Endothelial cell of umbilical vein (primary cell): ENCODE measurements at regions not wholly inside any gene's neighbourhood (a gene's known extent, or its start where the extent isn't known, plus 50 kb on each side); places are given as distances from the start of the nearest gene placed in this dataset.

Source experiments
- BruUV-seq: library from RNA; stranded (reverse); fragments of 400-500 nt; replicated peaks from 2 replicates; lab custom pipeline; 2021; lab: Mats Ljungman, UMichigan
- CTCF ChIA-PET: fragments of 300-600, 350-600 bp; sonication (Branson Sonifier 250); formaldehyde crosslinking; loops from one replicate; lab custom pipeline; 2021; ENCODE audit warnings: antibody characterized with exemption, inconsistent platforms; lab: Charles Lee
- POLR2A ChIA-PET: fragments of 300-600, 350-600 bp; sonication (Branson Sonifier 250); formaldehyde crosslinking; loops from one replicate; lab custom pipeline; 2021; ENCODE audit warnings: antibody characterized with exemption, inconsistent platforms; lab: Charles Lee
- DNase-seq: peaks from one replicate; pipeline ENCODE4 v3.0.0-alpha.2; 2011; ENCODE audit warnings: low read depth, low spot score
- FAIRE-seq: peaks from 2 replicates; lab custom pipeline; 2011; peaks lifted over from hg19 to GRCh38; lab: Jason Lieb, UNC
- H2AFZ ChIP-seq: 2 replicates; pipeline ENCODE4 v1.6.0; 2012; ENCODE audit warnings: low read depth, low read length, control low read depth, inconsistent platforms
- H3K27ac ChIP-seq: 2 replicates; pipeline ENCODE4 v1.5.1; 2011; ENCODE audit warnings: low read depth, mild to moderate bottlenecking, control low read depth, low read length, moderate library complexity; ENCODE audit not compliant: insufficient read depth
- H3K27me3 ChIP-seq, 2 experiments: 2 replicates each; pipeline versions ENCODE4 v1.6.0 to v1.6.1; 2011; ENCODE audit warnings: low read length in 2 of 2, mixed read lengths in 1 of 2; ENCODE audit not compliant: control insufficient read depth in 2 of 2, insufficient read depth in 2 of 2
- H3K36me3 ChIP-seq, 2 experiments: 2 replicates in 1 of 2; 3 replicates in 1 of 2; pipeline ENCODE4 v1.5.1; 2011; ENCODE audit warnings: low read length in 2 of 2, mild to moderate bottlenecking in 1 of 2, moderate library complexity in 1 of 2; ENCODE audit not compliant: control insufficient read depth in 2 of 2, insufficient read depth in 2 of 2; ENCODE audit errors: extremely low read depth in 1 of 2
- H3K4me1 ChIP-seq: 3 replicates; pipeline ENCODE4 v1.5.1; 2011; ENCODE audit warnings: mild to moderate bottlenecking, low read length; ENCODE audit not compliant: control insufficient read depth, insufficient read depth; ENCODE audit errors: extremely low read depth
- H3K4me2 ChIP-seq: 2 replicates; pipeline ENCODE4 v1.6.1; 2011; ENCODE audit warnings: low read length, control low read depth, mixed read lengths; ENCODE audit not compliant: insufficient read depth
- H3K4me3 ChIP-seq, 3 experiments: fragments of 200-600 bp in 1 of 3; sonication (generic), shearing (Covaris generic) in 1 of 3; replicated peaks in 1 of 3; 2 replicates each; pipeline ENCODE4 v1.5.1; 2011 to 2016; ENCODE audit warnings: control low read depth in 3 of 3, low read length in 3 of 3, mild to moderate bottlenecking in 2 of 3, inconsistent platforms in 1 of 3, low read depth in 1 of 3, moderate library complexity in 1 of 3; ENCODE audit not compliant: insufficient read depth in 1 of 3
- H3K79me2 ChIP-seq: 2 replicates; pipeline ENCODE4 v1.6.0; 2012; ENCODE audit warnings: low read length, inconsistent platforms; ENCODE audit not compliant: control insufficient read depth, insufficient read depth
- H3K9ac ChIP-seq: replicated peaks from 2 replicates; pipeline ENCODE3; 2011; ENCODE audit warnings: low read length, control low read depth; ENCODE audit not compliant: insufficient read depth; ENCODE audit errors: extremely low read depth
- H3K9me1 ChIP-seq: replicated peaks from 3 replicates; pipeline ENCODE4 v1.6.0; 2011; ENCODE audit warnings: mild to moderate bottlenecking, low read length; ENCODE audit not compliant: control insufficient read depth, insufficient read depth; ENCODE audit errors: extremely low read depth
- H3K9me3 ChIP-seq: replicated peaks from 2 replicates; pipeline ENCODE4 v1.5.1; 2012; ENCODE audit warnings: low read length, inconsistent platforms; ENCODE audit not compliant: control insufficient read depth, insufficient read depth
- H4K20me1 ChIP-seq: replicated peaks from 2 replicates; pipeline ENCODE3; 2011; ENCODE audit warnings: mild to moderate bottlenecking, low read length; ENCODE audit not compliant: control insufficient read depth, insufficient read depth; ENCODE audit errors: extremely low read depth
- CTCF ChIP-seq, 2 donors: IDR thresholded peaks; 1 replicate in 1 of 2; 2 replicates in 1 of 2; pipeline ENCODE4 v1.5.1; 2011; ENCODE audit warnings: low read length in 2 of 2, mild to moderate bottlenecking in 2 of 2, moderate library complexity in 2 of 2, control low read depth in 1 of 2, inconsistent platforms in 1 of 2, low read depth in 1 of 2; ENCODE audit not compliant: insufficient read depth in 1 of 2; ENCODE audit errors: extremely low read depth in 1 of 2
- EZH2 ChIP-seq: IDR thresholded peaks from 2 replicates; pipeline ENCODE4 v1.6.1; 2012; ENCODE audit warnings: borderline replicate concordance, low read depth, mild to moderate bottlenecking, moderate library complexity, low read length, inconsistent platforms; ENCODE audit not compliant: severe bottlenecking
- FOS ChIP-seq: IDR thresholded peaks from 2 replicates; pipeline ENCODE4 v1.6.1; 2011; ENCODE audit warnings: mild to moderate bottlenecking, low read length, moderate library complexity, borderline replicate concordance; ENCODE audit not compliant: insufficient read depth
- GATA2 ChIP-seq: IDR thresholded peaks from 2 replicates; pipeline ENCODE4 v1.7.0; 2011; ENCODE audit warnings: low read depth, mild to moderate bottlenecking, moderate library complexity, mixed read lengths, low read length; ENCODE audit not compliant: insufficient read length, insufficient read depth
- JUN ChIP-seq: IDR thresholded peaks from 2 replicates; pipeline ENCODE4 v1.6.1; 2011; ENCODE audit warnings: borderline replicate concordance, low read depth; ENCODE audit not compliant: insufficient read length, insufficient read depth
- MAX ChIP-seq: IDR thresholded peaks from 2 replicates; pipeline ENCODE4 v1.6.1; 2011; ENCODE audit not compliant: insufficient read depth, insufficient read length
- MYC ChIP-seq: IDR thresholded peaks from one replicate; pipeline ENCODE4 v1.6.1; 2011; ENCODE audit warnings: mild to moderate bottlenecking, low read depth, low read length
- POLR2A ChIP-seq: IDR thresholded peaks from 2 replicates; pipeline ENCODE4 v1.6.1; 2012; ENCODE audit warnings: low read depth, mild to moderate bottlenecking, control low read depth, low read length
- POLR2AphosphoS5 ChIP-seq: IDR thresholded peaks from 2 replicates; pipeline ENCODE4 v1.6.1; 2012; ENCODE audit warnings: low read depth, mild to moderate bottlenecking, control low read depth, low read length, moderate library complexity; ENCODE audit not compliant: insufficient read depth
- dilution Hi-C: fragments of 300-500 bp; cut with MboI; formaldehyde crosslinking; loops from one replicate; pipeline ENCODE4 v1.15.0; 2019; ENCODE audit warnings: low sequenced_read_pairs; ENCODE audit not compliant: extremely low pct_ligation_motif_present
- intact Hi-C: fragments of 100-400 bp; cut with micrococcal nuclease; formaldehyde crosslinking; loops from one replicate; pipeline ENCODE4 v1.10.0; 2022

- DNase-seq (no peak), FAIRE-seq (no peak)
- Histone ChIP-seq H3K9ac (no peak overlapping the region), H4K20me1 (no peaks in the 10 kb centered on the region), H3K27ac (no peak overlapping the region), H3K79me2 (no peaks in the 10 kb centered on the region), H3K4me2 (no peak overlapping the region), H2AFZ (no peak overlapping the region), H3K27me3 (peaks cover 2 to 4% of the 10 kb centered on the region in 2 experiments), H3K9me1 (no peaks in the 10 kb centered on the region), H3K36me3 (no peaks in the 10 kb centered on the region), H3K4me3 (no peak overlapping the region), H3K9me3 (no peaks in the 10 kb centered on the region), H3K4me1 (no peaks in the 10 kb centered on the region)
- POLR2A ChIA-PET = no interaction called here
- no TSS peak for BruUV-seq
- intact Hi-C loops = no loop called here
- dilution Hi-C loops = no loop called here
- CTCF ChIA-PET = interaction anchor here (1.4 to 1.8 kb wide), 2 partner anchors 10 to 67 kb away, joined by 3 to 7 read pairs; no protein-coding TSS in a partner anchor
- TF ChIP-seq CTCF (IDR thresholded peaks at IDR 0.05; ENCODE audit: extremely low read depth in 1 of 2, insufficient read depth in 1 of 2, low read depth in 1 of 2, low read length in 2 of 2) (no peak), MAX (no peak), POLR2AphosphoS5 (no peak), GATA2 (no peak), MYC (no peak), POLR2A (no peak), JUN (no peak), FOS (no peak), EZH2 (no peak)
Measured at GRCh38 chr6:44542401-44543116, 155.1 kb downstream of the CDC5L start.
